ENCODE measurements at regions not wholly inside any gene's neighbourhood (a gene's known extent, or its start where the extent isn't known, plus 50 kb on each side); places are given as distances from the start of the nearest gene placed in this dataset.

DNA sequence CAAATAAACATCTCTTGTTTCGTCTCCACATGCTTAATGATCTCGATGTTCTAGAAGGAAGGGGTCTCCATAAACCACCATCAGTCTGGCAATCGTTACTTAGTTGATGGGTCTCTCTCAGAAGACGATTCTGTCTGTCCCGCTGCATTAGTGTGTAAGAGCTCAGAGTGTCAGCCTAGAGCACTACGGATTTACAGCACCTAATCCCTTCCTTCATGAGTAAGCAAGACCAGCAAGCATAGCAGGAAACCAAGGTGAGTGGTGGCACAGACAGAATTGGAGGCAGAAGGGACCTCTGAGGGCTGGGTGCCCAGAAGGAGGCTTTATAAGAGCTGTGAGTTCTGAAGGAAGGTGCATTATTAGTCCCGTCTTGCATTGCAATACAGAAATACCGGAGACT is 440.1 kb downstream of the RBFOX1 start:
- TF ChIP-seq POLR2AphosphoS5 (IDR thresholded peaks at IDR 0.05; ENCODE audit: low read depth), result no peak
- TF ChIP-seq, protein P1, sequence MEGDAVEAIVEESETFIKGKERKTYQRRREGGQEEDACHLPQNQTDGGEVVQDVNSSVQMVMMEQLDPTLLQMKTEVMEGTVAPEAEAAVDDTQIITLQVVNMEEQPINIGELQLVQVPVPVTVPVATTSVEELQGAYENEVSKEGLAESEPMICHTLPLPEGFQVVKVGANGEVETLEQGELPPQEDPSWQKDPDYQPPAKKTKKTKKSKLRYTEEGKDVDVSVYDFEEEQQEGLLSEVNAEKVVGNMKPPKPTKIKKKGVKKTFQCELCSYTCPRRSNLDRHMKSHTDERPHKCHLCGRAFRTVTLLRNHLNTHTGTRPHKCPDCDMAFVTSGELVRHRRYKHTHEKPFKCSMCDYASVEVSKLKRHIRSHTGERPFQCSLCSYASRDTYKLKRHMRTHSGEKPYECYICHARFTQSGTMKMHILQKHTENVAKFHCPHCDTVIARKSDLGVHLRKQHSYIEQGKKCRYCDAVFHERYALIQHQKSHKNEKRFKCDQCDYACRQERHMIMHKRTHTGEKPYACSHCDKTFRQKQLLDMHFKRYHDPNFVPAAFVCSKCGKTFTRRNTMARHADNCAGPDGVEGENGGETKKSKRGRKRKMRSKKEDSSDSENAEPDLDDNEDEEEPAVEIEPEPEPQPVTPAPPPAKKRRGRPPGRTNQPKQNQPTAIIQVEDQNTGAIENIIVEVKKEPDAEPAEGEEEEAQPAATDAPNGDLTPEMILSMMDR (conservative IDR thresholded peaks at IDR 0.05; ENCODE audit: low read depth in 2 of 2), result no peak
- no peak for TF ChIP-seq CREB1 (CRISPR knock-in tag; IDR thresholded peaks at IDR 0.05; ENCODE audit: low read depth)
- TF ChIP-seq ZNF331 (CRISPR knock-in tag; IDR thresholded peaks at IDR 0.05; ENCODE audit: low read depth), result no peak
- TF ChIP-seq EZH2 (IDR thresholded peaks at IDR 0.05; ENCODE audit: low read depth, unreplicated experiment), result no peak
- TF ChIP-seq EZH2phosphoT487 (IDR thresholded peaks at IDR 0.05; ENCODE audit: unreplicated experiment), result no peak
- TF ChIP-seq, protein P2, sequence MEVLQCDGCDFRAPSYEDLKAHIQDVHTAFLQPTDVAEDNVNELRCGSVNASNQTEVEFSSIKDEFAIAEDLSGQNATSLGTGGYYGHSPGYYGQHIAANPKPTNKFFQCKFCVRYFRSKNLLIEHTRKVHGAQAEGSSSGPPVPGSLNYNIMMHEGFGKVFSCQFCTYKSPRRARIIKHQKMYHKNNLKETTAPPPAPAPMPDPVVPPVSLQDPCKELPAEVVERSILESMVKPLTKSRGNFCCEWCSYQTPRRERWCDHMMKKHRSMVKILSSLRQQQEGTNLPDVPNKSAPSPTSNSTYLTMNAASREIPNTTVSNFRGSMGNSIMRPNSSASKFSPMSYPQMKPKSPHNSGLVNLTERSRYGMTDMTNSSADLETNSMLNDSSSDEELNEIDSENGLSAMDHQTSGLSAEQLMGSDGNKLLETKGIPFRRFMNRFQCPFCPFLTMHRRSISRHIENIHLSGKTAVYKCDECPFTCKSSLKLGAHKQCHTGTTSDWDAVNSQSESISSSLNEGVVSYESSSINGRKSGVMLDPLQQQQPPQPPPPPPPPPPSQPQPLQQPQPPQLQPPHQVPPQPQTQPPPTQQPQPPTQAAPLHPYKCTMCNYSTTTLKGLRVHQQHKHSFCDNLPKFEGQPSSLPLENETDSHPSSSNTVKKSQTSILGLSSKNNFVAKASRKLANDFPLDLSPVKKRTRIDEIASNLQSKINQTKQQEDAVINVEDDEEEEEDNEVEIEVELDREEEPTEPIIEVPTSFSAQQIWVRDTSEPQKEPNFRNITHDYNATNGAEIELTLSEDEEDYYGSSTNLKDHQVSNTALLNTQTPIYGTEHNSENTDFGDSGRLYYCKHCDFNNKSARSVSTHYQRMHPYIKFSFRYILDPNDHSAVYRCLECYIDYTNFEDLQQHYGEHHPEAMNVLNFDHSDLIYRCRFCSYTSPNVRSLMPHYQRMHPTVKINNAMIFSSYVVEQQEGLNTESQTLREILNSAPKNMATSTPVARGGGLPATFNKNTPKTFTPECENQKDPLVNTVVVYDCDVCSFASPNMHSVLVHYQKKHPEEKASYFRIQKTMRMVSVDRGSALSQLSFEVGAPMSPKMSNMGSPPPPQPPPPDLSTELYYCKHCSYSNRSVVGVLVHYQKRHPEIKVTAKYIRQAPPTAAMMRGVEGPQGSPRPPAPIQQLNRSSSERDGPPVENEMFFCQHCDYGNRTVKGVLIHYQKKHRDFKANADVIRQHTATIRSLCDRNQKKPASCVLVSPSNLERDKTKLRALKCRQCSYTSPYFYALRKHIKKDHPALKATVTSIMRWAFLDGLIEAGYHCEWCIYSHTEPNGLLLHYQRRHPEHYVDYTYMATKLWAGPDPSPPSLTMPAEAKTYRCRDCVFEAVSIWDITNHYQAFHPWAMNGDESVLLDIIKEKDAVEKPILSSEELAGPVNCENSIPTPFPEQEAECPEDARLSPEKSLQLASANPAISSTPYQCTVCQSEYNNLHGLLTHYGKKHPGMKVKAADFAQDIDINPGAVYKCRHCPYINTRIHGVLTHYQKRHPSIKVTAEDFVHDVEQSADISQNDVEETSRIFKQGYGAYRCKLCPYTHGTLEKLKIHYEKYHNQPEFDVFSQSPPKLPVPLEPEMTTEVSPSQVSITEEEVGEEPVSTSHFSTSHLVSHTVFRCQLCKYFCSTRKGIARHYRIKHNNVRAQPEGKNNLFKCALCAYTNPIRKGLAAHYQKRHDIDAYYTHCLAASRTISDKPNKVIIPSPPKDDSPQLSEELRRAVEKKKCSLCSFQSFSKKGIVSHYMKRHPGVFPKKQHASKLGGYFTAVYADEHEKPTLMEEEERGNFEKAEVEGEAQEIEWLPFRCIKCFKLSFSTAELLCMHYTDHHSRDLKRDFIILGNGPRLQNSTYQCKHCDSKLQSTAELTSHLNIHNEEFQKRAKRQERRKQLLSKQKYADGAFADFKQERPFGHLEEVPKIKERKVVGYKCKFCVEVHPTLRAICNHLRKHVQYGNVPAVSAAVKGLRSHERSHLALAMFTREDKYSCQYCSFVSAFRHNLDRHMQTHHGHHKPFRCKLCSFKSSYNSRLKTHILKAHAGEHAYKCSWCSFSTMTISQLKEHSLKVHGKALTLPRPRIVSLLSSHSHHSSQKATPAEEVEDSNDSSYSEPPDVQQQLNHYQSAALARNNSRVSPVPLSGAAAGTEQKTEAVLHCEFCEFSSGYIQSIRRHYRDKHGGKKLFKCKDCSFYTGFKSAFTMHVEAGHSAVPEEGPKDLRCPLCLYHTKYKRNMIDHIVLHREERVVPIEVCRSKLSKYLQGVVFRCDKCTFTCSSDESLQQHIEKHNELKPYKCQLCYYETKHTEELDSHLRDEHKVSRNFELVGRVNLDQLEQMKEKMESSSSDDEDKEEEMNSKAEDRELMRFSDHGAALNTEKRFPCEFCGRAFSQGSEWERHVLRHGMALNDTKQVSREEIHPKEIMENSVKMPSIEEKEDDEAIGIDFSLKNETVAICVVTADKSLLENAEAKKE (CRISPR knock-in tag; IDR thresholded peaks at IDR 0.05), result no peak
- TF ChIP-seq STAT1 (IDR thresholded peaks at IDR 0.05; ENCODE audit: unreplicated experiment), result no peak
- TF ChIP-seq, protein P3, sequence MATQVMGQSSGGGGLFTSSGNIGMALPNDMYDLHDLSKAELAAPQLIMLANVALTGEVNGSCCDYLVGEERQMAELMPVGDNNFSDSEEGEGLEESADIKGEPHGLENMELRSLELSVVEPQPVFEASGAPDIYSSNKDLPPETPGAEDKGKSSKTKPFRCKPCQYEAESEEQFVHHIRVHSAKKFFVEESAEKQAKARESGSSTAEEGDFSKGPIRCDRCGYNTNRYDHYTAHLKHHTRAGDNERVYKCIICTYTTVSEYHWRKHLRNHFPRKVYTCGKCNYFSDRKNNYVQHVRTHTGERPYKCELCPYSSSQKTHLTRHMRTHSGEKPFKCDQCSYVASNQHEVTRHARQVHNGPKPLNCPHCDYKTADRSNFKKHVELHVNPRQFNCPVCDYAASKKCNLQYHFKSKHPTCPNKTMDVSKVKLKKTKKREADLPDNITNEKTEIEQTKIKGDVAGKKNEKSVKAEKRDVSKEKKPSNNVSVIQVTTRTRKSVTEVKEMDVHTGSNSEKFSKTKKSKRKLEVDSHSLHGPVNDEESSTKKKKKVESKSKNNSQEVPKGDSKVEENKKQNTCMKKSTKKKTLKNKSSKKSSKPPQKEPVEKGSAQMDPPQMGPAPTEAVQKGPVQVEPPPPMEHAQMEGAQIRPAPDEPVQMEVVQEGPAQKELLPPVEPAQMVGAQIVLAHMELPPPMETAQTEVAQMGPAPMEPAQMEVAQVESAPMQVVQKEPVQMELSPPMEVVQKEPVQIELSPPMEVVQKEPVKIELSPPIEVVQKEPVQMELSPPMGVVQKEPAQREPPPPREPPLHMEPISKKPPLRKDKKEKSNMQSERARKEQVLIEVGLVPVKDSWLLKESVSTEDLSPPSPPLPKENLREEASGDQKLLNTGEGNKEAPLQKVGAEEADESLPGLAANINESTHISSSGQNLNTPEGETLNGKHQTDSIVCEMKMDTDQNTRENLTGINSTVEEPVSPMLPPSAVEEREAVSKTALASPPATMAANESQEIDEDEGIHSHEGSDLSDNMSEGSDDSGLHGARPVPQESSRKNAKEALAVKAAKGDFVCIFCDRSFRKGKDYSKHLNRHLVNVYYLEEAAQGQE (IDR thresholded peaks at IDR 0.05; ENCODE audit: unreplicated experiment), result no peak
- TF ChIP-seq, protein P4, sequence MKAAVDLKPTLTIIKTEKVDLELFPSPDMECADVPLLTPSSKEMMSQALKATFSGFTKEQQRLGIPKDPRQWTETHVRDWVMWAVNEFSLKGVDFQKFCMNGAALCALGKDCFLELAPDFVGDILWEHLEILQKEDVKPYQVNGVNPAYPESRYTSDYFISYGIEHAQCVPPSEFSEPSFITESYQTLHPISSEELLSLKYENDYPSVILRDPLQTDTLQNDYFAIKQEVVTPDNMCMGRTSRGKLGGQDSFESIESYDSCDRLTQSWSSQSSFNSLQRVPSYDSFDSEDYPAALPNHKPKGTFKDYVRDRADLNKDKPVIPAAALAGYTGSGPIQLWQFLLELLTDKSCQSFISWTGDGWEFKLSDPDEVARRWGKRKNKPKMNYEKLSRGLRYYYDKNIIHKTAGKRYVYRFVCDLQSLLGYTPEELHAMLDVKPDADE (IDR thresholded peaks at IDR 0.05), result no peak

Measured in GM23338 (cell line).